ENCODE measurements at regions not wholly inside any gene's neighbourhood (a gene's known extent, or its start where the extent isn't known, plus 50 kb on each side); places are given as distances from the start of the nearest gene placed in this dataset.
A peak's percentile ranks its signal among the peaks of the same experiment; 100 is the strongest.

DNA sequence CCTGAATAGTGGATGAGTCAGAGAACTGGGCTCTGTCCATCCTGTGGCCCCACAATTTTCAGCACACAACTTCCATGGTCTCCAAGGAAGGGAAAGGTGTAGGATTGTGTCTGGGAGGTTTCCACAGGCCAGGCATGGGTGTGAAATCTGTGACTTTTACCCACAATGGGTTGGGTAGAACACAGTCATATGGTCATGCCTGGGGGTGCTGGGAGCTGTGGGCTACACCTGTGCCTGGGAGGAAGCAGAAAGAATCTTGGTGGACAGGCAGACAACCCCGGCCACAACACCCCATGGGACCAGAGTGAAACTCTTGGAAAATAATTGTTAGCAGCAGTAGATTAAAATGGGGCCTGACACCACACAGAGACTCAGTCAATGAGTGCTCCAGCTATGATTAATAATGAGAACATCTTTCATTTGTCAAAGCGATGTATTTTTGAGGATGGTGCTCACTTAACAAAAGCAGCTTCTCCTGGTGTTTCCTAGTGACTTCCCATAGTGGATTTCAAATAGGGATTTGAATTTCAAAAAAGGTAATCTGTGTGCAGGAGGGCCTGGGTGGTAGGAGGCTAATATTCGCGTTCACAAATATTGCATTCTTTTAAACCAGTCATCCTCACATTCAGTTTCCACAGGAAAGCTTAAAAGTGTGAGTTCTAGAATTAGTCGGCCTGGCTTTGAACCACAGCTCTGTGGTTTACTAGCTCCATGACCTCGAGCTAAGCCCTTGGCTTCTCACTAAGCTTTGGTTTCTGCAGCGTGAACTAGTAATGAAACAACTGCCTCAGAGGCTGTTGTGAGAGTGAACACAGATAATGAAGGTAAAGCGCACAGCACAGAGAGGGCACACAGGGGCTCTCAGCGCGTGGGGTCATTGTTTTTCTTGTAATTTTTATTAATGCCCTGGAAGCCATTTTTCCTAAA lies 89.3 kb upstream of the UQCRFS1 start:
- no peak for DNase-seq
- H3K4me3 ChIP-seq = no peak overlapping the region
- H3K4me1 ChIP-seq = no peaks in the 10 kb centered on the region
- no peaks in the 10 kb centered on the region for H3K36me3 ChIP-seq
- no peak overlapping the region for H3K27ac ChIP-seq
- peaks cover 8% of the 10 kb centered on the region; the same call in 1 of the 2 replicates for H3K27me3 ChIP-seq
- H3K9me3 ChIP-seq (replicated peaks) = no peaks in the 10 kb centered on the region

- Histone ChIP-seq H3K4me1 (no peaks in the 10 kb centered on the region), H3K27me3 (peaks cover 3% of the 10 kb centered on the region; the same call in 1 of the 2 replicates), H3K4me3 (no peak overlapping the region), H3K27ac (no peak overlapping the region), H3K9me3 (replicated peaks) (no peaks in the 10 kb centered on the region), H3K36me3 (no peaks in the 10 kb centered on the region)
- no peak for DNase-seq
These were observed 90.2 kb upstream of the UQCRFS1 start for GRCh38 chr19:29303069-29303718.

DNA sequence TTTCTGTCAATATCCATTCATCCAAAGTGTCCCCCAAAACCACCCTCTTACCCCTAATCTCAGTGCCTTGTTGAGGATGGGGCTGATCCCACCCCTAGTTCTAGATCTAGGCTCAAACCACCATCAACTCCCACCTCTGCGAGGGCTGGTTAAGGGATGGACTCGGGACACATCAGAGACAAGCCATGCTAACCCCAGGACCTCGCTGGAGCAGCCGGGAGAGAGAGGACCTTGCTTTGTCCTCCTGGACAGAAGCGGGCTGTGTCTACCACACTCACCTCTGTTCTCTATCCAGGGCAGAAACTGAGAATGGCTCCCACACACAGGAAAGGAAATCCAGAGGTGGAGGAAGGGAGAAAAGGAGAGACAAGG lies 90.8 kb upstream of the UQCRFS1 start:
- no peak for DNase-seq

GRCh38 chr19:29305268-29305667 lies 92.3 kb upstream of the UQCRFS1 start:
- H3K4me3 ChIP-seq = no peak overlapping the region
- H3K27ac ChIP-seq = no peak overlapping the region
- DNase-seq = no peak
- H3K9me3 ChIP-seq (replicated peaks) = no peaks in the 10 kb centered on the region
- no peaks in the 10 kb centered on the region for H3K36me3 ChIP-seq
- no peaks in the 10 kb centered on the region; the same call in 1 of the 2 replicates for H3K27me3 ChIP-seq
- H3K4me1 ChIP-seq = no peaks in the 10 kb centered on the region

More for the DNA sequence above, 90.8 kb upstream of the UQCRFS1 start:
- H3K27ac ChIP-seq = no peak overlapping the region
- H3K4me1 ChIP-seq = no peaks in the 10 kb centered on the region
- no peaks in the 10 kb centered on the region for H3K9me3 ChIP-seq (replicated peaks)
- H3K4me3 ChIP-seq = no peak overlapping the region
- no peaks in the 10 kb centered on the region for H3K36me3 ChIP-seq
- H3K27me3 ChIP-seq = peaks cover under 1% of the 10 kb centered on the region; the same call in 1 of the 2 replicates

DNA sequence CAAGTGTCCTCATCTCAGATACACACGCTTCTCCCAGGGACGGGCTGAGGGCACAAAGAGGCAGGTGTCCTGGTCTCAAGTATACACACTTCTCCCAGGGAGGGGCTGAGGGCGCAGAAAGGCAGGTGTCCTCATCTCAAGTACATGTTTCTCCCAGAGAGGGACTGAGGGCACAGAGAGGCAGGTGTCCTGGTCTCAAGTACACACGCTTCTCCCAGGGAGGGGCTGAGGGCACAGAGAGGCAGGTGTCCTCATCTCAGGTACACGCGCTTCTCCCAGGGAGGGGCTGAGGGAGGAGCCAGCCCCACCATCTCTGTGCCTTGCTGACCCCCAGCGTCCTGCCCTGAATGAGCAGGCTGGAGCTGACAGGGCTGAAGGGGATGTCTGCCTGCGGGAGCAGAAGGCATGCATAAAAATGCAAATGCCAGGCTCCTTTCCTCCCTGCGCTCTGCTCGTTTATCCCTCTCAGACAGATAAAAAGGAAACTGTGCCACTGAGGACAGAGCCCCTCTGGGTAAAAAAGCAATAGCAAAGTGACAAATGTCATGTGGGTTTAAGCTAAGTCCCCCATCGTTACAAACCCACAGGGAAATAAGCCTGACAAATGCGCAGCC lies 96.1 kb upstream of the UQCRFS1 start:
- Histone ChIP-seq H3K4me3 (no peak overlapping the region), H3K36me3 (no peaks in the 10 kb centered on the region), H3K27ac (no peak overlapping the region), H3K4me1 (no peaks in the 10 kb centered on the region), H3K9me3 (replicated peaks) (no peaks in the 10 kb centered on the region), H3K27me3 (peaks cover 5% of the 10 kb centered on the region; the same call in 1 of the 2 replicates)
- DNase-seq = no peak

- no peaks in the 10 kb centered on the region for H3K36me3 ChIP-seq
- H3K27me3 ChIP-seq = peaks cover 5% of the 10 kb centered on the region; the same call in 1 of the 2 replicates
- H3K4me3 ChIP-seq = no peak overlapping the region
- no peak for DNase-seq
- no peaks in the 10 kb centered on the region for H3K9me3 ChIP-seq (replicated peaks)
- H3K4me1 ChIP-seq = no peaks in the 10 kb centered on the region
- no peak overlapping the region for H3K27ac ChIP-seq
These were observed 96.7 kb upstream of the UQCRFS1 start for GRCh38 chr19:29309637-29310036.

DNA sequence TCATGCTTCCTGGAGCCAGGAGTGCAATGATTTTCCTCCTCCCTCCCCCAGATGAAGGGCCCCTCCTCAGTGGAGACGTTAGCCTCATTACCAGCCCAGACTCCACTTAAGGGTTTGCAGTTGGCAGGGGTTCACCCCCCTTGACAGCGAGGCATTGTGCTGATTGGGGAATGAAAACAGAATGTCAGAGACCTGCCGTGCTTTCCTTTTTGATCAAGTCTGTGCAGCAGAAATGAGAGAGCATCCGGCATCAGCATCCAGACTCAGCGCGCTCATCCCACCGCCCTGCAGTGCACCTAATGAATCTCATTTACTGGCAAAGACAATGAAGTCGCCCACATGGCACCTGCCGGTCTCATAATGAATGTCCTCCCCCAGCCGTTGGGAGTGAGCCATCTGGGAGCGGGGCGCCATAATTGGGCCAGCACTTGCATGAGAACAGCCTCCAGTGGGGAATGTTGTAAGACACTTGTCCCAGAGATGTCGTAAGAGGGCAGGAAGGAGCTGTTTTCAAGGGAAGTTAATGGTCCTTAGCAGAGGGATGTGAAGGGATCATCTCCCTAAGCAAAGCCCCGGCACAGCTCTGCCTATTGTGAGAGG lies 98.3 kb upstream of the UQCRFS1 start:
- no peaks in the 10 kb centered on the region for H3K9me3 ChIP-seq (replicated peaks)
- H3K27ac ChIP-seq = no peak overlapping the region
- peaks cover 5% of the 10 kb centered on the region; the same call in 1 of the 2 replicates for H3K27me3 ChIP-seq
- no peaks in the 10 kb centered on the region for H3K36me3 ChIP-seq
- DNase-seq = no peak
- H3K4me3 ChIP-seq = no peak overlapping the region
- peaks cover 12% of the 10 kb centered on the region for H3K4me1 ChIP-seq

DNA sequence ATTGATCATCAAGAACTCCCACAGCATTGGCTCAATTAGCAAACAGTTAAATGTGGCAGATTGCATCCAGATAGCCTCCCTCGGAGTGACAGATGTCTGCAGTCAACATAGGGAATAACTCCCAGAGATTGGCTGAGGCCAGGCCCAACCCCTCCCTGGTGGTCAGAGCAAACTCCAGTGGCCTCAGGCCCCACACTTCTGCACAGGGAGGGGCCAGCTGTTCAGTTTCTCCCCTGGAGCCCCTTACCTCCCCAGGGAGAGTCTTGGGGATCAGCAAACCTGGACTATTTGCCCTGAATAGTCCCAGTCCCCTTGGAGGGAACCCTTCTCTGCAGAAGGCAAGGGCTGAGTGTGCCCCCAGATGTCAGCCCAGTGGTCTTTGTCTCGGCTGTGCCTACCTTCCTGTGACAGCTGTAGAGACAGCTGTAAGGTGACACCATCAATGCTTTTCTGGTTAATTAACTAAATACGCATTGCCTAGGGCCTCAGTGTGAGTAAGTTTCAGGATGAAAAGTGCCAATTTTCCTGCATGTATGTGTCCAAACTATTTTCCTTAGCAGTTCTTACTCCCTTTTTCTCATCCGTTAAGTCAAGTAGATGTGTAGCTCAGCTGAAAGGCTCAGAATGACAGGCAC lies 102.7 kb upstream of the UQCRFS1 start:
- H3K9me3 ChIP-seq (replicated peaks) = no peaks in the 10 kb centered on the region
- no peaks in the 10 kb centered on the region for H3K36me3 ChIP-seq
- peaks cover 5% of the 10 kb centered on the region; the same call in 1 of the 2 replicates for H3K27me3 ChIP-seq
- DNase-seq = peak; percentile 39 to 64
- 0 out of 2 replicates have a peak overlapping the region, but pooled peaks have one; percentile 5 for H3K27ac ChIP-seq
- peaks cover 12% of the 10 kb centered on the region for H3K4me1 ChIP-seq
- H3K4me3 ChIP-seq = no peak overlapping the region

DNA sequence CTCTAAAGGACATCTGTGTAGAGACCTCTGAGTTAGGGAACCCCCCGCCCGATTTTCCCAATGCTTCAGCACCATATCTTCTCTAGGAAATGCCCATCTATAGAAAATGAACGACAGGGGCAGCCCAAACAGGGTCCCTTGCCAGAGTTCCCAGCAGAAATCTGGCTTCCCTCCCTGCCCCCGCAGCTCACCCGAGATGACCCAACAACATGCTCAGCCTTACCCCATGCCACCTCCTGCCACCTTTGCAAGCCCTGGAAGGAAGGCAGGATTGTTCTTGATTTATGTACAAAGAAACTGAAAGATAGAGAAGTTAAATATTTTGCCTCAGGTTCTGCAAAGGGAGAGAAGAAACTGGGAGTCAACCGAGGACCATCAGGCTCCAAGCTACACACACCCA lies 105.6 kb upstream of the UQCRFS1 start:
- Histone ChIP-seq H3K36me3 (no peaks in the 10 kb centered on the region), H3K27me3 (peaks cover 4% of the 10 kb centered on the region; the same call in 1 of the 2 replicates), H3K9me3 (replicated peaks) (no peaks in the 10 kb centered on the region), H3K27ac (no peak overlapping the region), H3K4me1 (peaks cover 12% of the 10 kb centered on the region), H3K4me3 (no peak overlapping the region)
- no peak for DNase-seq

DNA sequence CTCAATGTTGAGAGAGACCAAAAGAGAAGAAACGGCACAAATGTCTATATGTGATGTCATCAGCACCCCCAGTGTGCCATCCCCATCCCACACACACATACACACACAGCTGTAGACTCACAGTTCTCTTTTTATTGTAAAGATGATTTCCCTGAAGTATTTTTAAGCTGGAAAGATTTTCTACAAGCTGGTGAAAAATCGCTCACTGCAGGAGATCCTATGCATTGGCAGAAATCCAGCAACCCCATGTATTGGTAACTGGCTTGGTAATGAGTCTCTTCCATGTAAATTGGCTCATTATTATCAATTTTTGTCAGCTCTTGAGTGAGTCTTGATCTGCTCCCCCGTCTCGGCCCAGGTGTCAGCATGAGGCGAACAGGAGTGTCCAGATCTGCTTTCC lies 107.1 kb upstream of the UQCRFS1 start:
- no peak for DNase-seq
- peaks cover 4% of the 10 kb centered on the region; the same call in 1 of the 2 replicates for H3K27me3 ChIP-seq
- H3K36me3 ChIP-seq = no peaks in the 10 kb centered on the region
- H3K4me3 ChIP-seq = no peak overlapping the region
- no peaks in the 10 kb centered on the region for H3K9me3 ChIP-seq (replicated peaks)
- peaks cover 12% of the 10 kb centered on the region for H3K4me1 ChIP-seq
- H3K27ac ChIP-seq = no peak overlapping the region

DNA sequence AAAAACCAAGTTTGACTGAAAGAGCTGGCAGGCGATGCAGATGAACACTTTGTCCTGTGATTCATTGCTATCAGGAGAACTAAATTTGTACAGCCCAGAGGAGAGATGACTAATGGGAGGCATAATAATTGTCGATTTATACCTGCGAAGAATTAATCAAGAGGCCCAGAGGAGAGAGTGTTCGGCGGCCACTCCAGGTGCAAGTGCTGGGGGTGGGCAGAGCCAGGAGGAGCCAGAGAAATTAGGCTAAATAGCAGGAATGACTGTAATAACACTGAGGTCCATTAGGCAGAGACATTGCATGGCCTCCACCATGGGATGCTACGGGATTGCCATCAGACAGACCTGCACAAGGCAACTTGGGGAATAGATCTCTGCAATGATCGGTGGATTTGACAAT lies 107.7 kb upstream of the UQCRFS1 start:
- no peak for DNase-seq
- H3K27me3 ChIP-seq = peaks cover 4% of the 10 kb centered on the region; the same call in 1 of the 2 replicates
- no peak overlapping the region for H3K4me3 ChIP-seq
- no peaks in the 10 kb centered on the region for H3K9me3 ChIP-seq (replicated peaks)
- H3K36me3 ChIP-seq = no peaks in the 10 kb centered on the region
- H3K27ac ChIP-seq = no peak overlapping the region
- peaks cover 6% of the 10 kb centered on the region for H3K4me1 ChIP-seq

GRCh38 chr19:29321116-29321515 lies 108.2 kb upstream of the UQCRFS1 start:
- peaks cover 4% of the 10 kb centered on the region; the same call in 1 of the 2 replicates for H3K27me3 ChIP-seq
- H3K27ac ChIP-seq = no peak overlapping the region
- H3K9me3 ChIP-seq (replicated peaks) = no peaks in the 10 kb centered on the region
- no peak overlapping the region for H3K4me3 ChIP-seq
- DNase-seq = no peak
- no peaks in the 10 kb centered on the region for H3K36me3 ChIP-seq
- H3K4me1 ChIP-seq = peaks cover 1% of the 10 kb centered on the region

DNA sequence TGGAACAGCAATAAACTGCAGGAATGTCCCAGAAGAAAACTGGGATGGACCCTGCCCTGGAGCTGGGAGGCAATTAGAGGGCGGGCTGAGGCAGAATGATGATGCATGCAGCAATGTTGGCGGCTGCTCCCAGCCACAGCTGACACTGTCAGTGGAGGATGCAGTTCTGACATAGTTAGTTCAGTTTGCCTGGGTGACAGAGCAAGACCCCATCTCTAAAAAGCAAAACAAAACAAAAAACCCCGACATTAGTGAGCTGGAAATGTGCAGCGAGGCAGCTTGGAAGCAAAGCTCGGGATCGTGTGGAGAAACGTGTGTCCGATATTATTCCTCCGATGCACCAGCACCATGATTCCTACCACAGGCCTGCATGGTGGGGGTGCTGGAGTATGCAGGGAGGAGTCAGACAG lies 110.1 kb upstream of the UQCRFS1 start:
- Histone ChIP-seq H3K36me3 (no peaks in the 10 kb centered on the region), H3K27ac (no peak overlapping the region), H3K27me3 (peaks cover 4% of the 10 kb centered on the region; the same call in 1 of the 2 replicates), H3K4me1 (no peaks in the 10 kb centered on the region), H3K4me3 (no peak overlapping the region), H3K9me3 (replicated peaks) (no peaks in the 10 kb centered on the region)
- no peak for DNase-seq
